ENCODE measurements at regions not wholly inside any gene's neighbourhood (a gene's known extent, or its start where the extent isn't known, plus 50 kb on each side); places are given as distances from the start of the nearest gene placed in this dataset.

- BruUV-seq (replicated peaks): no TSS peak
- ATAC-seq (no peak), DNase-seq (ENCODE audit: low read depth, low spot score) (no peak), FAIRE-seq (no peak)
- ChIA-PET RAD21 (ENCODE audit: unreplicated experiment) (no interaction called here), CTCF (no interaction called here), SMC1A (ENCODE audit: uncharacterized antibody, unreplicated experiment) (no interaction called here), POLR2A (no interaction called here)
- 25% methylated on average over 3 of the region's 3 CpGs for WGBS (ENCODE audit: insufficient coverage, insufficient replicate concordance, low lambda C conversion rate, missing lambda C conversion rate)
- H2AFZ ChIP-seq (ENCODE audit: control insufficient read depth, low read depth, low read length): no peak overlapping the region
- H3K4me1 ChIP-seq (ENCODE audit: control insufficient read depth, insufficient read depth, low read length): no peaks in the 10 kb centered on the region
- no peak overlapping the region for H3K4me3 ChIP-seq
- no peaks in the 10 kb centered on the region for H4K20me1 ChIP-seq (ENCODE audit: control insufficient read depth, insufficient read depth)
- in situ Hi-C loops (cut with MboI) (no loop called here), intact Hi-C loops (cut with micrococcal nuclease; ENCODE audit: unreplicated experiment) (no loop called here)
- H3K79me2 ChIP-seq (ENCODE audit: control insufficient read depth, insufficient read depth, low read length): no peaks in the 10 kb centered on the region
- no peaks in the 10 kb centered on the region for H3K27me3 ChIP-seq (replicated peaks in 1 of 2; ENCODE audit: control insufficient read depth in 2 of 2, insufficient read depth in 2 of 2, low read length in 1 of 2)
- H3K4me2 ChIP-seq (ENCODE audit: control insufficient read depth, insufficient read depth): no peak overlapping the region
- H3K27ac ChIP-seq (ENCODE audit: control insufficient read depth, insufficient read depth): no peak overlapping the region
- no peaks in the 10 kb centered on the region for H3K36me3 ChIP-seq (ENCODE audit: control insufficient read depth in 2 of 2, insufficient read depth in 2 of 2, low read length in 1 of 2)
- no peaks in the 10 kb centered on the region for H3K9me3 ChIP-seq (replicated peaks; ENCODE audit: control insufficient read depth, insufficient read depth, low read length)
- H3K9ac ChIP-seq (ENCODE audit: control insufficient read depth, insufficient read depth, low read length): no peak overlapping the region
- TF ChIP-seq ETV6 (conservative IDR thresholded peaks at IDR 0.05 in 1 of 2, IDR thresholded peaks at IDR 0.05 in 1 of 2; ENCODE audit: borderline replicate concordance in 1 of 2, low read depth in 1 of 2): no peak
- TF ChIP-seq HDGF (IDR thresholded peaks at IDR 0.05): no peak
- no peak for TF ChIP-seq ZBTB40 (IDR thresholded peaks at IDR 0.05; ENCODE audit: borderline replicate concordance)
- TF ChIP-seq KAT2A (conservative IDR thresholded peaks at IDR 0.05; ENCODE audit: control insufficient read depth, low read depth, low read length): no peak
- no peak for TF ChIP-seq FOXK2 (IDR thresholded peaks at IDR 0.05)
- TF ChIP-seq SUZ12 (IDR thresholded peaks at IDR 0.05; ENCODE audit: unreplicated experiment): no peak
- TF ChIP-seq CBX5 (IDR thresholded peaks at IDR 0.05; ENCODE audit: low read depth): no peak
- no peak for TF ChIP-seq REST (IDR thresholded peaks at IDR 0.05; ENCODE audit: low read depth, low read length)
- TF ChIP-seq BHLHE40 (IDR thresholded peaks at IDR 0.05; ENCODE audit: borderline replicate concordance in 1 of 2, low read depth in 2 of 2, low read length in 1 of 2): no peak
- no peak for TF ChIP-seq SIX5 (IDR thresholded peaks at IDR 0.05; ENCODE audit: low read depth, low read length, severe bottlenecking)
- TF ChIP-seq ZNF592 (IDR thresholded peaks at IDR 0.05): no peak
Observed at GRCh38 chr3:162285259-162285658, 788.7 kb downstream of the OTOL1 start.
